ENCODE measurements at regions not wholly inside any gene's neighbourhood (a gene's known extent, or its start where the extent isn't known, plus 50 kb on each side); places are given as distances from the start of the nearest gene placed in this dataset.

DNA sequence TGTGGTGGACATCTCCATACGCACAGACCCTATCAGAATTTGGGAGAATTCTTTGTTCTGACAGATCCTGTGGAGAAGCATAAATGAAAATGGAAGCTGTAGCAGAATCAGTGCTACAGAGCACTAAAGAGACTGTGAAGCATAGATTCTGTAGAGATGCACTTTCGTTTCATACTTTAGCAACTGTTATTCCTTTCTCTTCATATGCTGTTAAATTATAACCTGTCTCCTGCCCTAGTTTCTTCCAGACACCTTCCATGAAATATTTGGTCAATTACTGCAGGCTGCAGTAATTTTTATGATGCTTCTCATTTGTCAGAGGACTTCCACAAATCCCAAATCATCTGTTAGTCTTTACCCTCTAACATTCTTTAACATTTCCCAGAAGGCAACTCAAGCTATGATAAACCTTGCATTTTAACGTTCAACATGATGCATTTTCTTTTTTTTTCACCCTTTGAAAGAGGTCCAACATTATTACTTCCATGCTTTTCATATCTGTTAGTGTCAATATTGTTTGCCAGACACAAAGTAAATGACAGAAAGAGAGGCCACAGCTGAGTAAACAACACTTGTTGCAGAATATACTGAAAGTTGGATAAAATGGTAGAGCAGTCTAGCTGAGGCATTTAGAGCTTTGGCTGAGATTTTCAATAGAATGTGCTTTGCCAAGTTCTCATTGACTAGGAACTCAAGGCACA, 412.7 kb downstream of the LMO7 start:
- intact Hi-C loops (cut with DNase I), result no loop called here
- ATAC-seq, result no peak
- no peak for DNase-seq (ENCODE audit: missing footprints)

DNA sequence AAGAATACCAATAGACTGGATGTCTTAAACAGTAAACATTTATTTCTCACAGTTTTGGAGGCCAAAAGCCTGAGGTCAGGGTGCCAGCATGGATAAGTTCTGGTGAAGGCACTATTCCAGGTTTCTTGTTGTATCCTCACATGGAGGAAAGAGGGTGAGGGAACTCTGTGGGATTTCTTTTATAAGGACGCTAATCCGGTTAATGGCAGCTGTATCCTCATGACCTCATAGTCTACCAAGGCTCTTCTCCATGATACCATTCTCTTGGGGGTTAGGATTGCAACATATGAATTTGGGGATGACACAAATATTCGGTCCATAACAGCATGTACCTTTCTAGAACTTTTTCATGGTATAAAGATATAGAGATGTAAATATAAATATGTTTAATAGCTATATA, 412.0 kb downstream of the LMO7 start:
- intact Hi-C loops (cut with DNase I), result no loop called here
- ATAC-seq (peak; percentile 28), DNase-seq (ENCODE audit: missing footprints) (no peak)

DNA sequence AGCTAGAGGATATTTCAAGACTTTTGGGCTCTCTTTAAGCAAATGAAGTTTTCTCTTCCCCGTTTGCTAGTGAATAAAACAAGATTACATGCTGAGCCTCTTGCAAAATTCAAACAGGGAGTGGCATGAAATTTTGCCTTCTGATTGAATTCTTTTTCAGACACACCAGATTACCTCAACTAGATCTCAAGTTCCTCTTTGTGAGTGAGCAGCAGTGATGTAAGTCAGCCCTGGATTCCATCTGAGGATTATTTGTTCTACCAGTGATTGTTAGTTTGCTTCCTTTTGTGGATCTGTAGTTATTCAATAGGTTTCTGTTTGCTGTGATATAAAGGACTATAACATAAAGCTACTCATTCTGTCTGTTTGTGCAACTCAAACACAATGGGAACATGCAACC, 407.7 kb downstream of the LMO7 start:
- no peak for ATAC-seq
- DNase-seq (ENCODE audit: missing footprints), result no peak
- intact Hi-C loops (cut with DNase I), result no loop called here

DNA sequence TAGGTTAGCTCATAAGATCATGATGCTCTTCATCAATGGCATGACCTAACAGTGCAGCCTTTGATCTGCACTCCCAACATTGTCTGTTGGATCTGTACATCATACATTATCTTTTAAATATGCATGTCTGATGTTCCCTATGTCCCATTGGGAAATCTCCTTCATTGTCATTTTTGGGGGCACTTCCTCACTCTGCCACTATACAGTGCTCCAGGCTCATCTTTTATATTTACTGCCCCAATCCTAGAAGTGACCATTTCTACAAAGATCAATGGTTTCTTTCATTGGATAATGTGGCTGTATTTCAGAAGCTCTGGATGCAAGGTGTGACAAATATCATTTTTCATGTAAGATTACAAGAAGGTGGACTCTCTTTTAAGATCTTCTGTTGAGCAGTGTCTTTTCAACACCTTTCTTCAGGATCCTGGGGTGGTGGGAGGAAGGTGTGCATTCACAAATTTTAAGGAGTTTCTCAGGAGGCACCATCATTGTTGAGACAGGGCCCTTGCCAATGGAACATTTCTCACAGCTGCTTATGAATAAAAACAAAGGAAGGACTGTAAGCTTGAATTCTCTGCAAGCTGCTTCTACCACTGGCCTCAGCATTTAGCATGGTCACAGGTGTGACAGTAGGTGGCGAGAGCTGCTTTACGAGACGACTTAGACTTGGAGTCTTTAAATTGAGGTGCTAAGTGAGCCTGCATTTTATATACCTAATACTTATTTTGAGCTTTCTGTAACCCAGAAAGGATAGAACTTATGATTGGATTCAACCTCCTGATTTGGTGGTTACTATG, 403.0 kb downstream of the LMO7 start:
- no peak for ATAC-seq
- no peak for DNase-seq (ENCODE audit: missing footprints)
- intact Hi-C loops (cut with DNase I), result no loop called here

DNA sequence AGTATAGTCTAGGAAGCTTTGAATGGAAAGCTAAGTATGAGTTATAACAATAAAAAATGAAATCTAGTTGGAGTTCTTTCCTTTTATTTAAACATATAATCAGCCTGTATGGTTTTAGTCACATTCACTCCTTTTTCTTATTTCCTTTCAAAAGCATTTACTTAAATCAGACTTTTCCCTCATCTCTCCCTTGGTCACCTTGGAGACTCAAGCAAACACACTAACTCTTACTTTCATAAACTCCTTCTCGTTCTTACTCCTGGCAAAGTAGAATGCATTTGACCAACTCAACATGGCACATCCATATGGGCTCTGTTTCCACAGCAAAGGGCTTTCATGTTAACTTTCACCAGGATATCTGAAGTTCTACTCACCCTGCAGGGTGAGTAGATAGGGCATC, 400.0 kb downstream of the LMO7 start:
- intact Hi-C loops (cut with DNase I), result no loop called here
- ATAC-seq (no peak), DNase-seq (ENCODE audit: missing footprints) (no peak)

DNA sequence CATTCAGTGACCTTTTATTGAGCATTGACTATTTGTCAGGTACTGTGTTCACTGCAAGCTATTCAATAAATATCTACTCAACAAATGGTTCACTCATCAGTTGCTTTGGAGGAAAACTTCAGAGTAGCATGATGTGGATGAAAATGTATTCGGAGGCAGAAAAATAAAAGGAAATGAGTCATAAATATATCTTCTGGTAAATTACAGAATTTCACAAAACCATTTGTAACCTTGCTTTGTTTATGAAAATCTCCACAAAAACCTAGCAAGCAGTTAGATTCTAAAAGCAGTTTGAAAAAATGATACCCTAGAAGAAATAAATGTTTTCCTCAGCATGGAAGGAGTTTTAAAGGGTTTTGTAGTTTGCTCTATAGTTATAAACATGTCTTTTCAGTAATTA, 399.6 kb downstream of the LMO7 start:
- intact Hi-C loops (cut with DNase I), result no loop called here
- ATAC-seq, result no peak
- DNase-seq (ENCODE audit: missing footprints), result no peak

DNA sequence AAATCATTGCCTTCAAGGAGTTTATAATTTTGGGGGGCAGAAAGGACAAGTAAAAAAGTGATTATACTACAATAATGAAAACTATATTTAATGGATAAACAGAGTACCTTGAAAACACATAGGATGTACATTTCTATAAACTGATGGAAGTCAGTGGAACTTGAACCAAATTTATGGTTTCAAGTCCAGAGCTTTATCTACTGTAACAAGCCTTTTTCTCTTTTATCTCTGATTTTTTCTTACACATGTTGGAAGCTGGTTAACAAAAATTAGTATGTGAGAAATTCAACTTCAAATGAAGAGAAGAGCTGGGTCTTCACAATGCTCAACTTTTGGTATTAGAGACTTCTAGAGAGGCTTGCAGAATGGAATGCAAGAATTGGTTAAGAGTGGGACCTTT, 393.6 kb downstream of the LMO7 start:
- DNase-seq (ENCODE audit: missing footprints) (no peak), ATAC-seq (no peak)
- intact Hi-C loops (cut with DNase I), result no loop called here

DNA sequence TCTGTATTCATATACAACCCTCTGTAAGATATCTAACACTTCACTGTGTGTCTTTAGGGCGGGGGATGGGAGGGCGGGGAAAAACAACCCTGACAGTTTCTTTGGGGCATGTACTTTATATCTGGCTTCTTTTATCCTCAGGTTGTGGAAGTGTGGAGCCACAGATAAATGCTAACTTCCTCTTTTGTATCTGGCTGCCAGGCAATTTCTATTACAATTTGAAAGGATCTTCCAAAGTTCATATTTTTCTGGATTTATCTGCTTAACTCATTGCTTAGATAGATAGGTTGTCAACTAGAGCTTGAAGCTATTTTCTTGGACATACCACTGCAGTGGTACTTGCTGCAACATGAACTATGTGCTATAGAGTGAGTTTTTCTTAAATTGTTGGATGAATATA, 393.0 kb downstream of the LMO7 start:
- intact Hi-C loops (cut with DNase I), result no loop called here
- ATAC-seq (no peak), DNase-seq (ENCODE audit: missing footprints) (no peak)

DNA sequence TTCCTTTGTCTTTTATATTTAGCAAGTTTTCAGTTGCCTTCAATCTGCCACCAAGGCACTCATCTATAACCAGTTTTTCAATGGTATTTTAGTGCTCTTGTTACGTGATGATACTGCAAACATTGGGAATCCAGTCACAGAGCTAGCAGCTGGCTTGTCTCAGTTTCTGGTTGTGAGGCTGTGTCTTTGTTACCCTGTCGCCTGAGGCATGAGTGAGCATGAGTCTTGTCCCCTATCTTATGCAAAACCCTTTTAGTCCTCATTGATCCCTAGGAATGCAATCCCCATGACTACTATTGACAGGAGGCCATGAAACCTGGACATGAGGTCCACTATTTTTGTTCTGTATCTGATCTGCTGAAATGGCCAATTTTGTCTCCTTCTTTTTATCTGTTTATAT, 391.0 kb downstream of the LMO7 start:
- DNase-seq (ENCODE audit: missing footprints) (no peak), ATAC-seq (no peak)
- intact Hi-C loops (cut with DNase I), result no loop called here

DNA sequence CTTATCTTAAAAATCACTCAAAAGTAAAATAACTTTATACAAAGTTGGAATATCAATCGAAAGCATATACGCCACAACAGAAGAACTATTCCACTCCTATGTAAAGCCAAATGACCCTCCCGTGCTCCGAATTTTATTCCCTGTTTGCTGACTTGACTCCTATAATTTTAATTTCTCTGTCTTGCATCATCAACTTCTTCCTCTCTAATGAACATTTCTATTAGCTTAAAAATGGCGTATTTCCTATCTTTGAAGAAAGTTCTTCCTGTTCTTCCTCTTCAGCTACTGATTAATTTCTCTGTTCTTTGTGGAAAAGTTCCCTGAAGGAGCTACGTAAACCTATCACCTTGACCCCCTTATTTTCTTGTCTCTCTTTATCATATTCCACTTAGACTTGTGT, 389.3 kb downstream of the LMO7 start:
- ATAC-seq, result no peak
- intact Hi-C loops (cut with DNase I), result no loop called here
- no peak for DNase-seq (ENCODE audit: missing footprints)

DNA sequence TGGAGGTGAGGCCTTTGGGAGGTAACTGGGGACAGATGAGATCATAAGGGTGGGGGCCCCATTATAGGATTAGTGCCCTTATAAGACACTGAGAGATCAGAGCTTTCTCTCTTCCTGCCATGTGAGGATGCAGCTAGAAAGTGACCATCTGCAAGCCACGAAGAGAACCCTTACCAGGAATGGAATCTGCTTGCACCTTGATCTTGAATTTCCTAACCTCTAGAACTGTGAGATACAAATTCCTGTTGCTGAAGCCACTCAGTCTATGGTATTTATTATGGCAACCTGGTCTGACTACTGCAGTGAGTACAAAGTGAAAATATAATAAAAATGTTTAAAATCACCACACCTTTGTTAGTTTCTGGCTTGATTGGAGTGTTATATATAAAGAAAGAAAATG, 388.0 kb downstream of the LMO7 start:
- no peak for DNase-seq (ENCODE audit: missing footprints)
- intact Hi-C loops (cut with DNase I), result no loop called here
- ATAC-seq, result no peak

DNA sequence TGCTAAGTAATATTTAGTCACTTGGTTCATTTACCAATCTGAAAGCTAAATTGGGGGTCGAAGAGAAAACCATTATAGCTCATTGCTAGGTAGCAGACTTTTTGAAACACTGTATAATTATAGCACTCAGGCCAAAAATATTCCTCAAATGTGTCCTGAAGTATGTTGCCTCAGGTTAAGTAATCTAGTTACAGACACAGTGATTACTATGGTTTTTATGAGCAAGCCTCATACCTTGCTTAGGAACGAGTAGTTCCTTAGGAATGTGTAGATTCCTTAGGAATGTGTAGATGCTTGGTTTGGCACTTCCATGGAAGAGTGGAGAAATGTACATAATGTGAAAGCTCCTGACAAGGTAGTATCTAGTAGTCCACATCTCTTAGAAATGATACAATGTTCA, 387.5 kb downstream of the LMO7 start:
- no peak for DNase-seq (ENCODE audit: missing footprints)
- intact Hi-C loops (cut with DNase I), result no loop called here
- no peak for ATAC-seq

DNA sequence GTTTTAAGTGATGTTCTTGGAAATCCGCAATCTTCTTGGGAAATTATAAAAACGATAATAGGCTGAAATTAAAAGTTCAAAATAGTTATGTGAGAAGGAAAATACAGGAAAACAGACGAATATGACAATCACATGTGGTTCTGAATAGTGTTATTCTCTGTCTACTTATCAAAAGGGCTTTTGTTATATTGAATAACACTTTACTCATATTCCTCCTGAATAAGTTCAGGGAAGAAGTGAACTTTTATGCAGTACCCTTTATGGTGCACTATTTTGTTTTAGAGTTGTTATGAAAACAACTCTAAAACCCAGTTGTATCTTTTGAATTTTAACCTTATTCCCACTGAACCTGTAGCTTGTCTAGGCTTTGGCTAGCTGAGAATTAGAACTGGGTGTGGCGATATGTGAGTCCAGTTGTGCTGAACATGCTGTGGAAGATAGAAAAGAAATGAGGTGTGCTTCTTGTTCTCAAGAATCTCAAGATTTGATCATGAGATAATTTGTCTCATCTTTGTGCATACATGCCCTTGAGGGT, 384.4 kb downstream of the LMO7 start:
- DNase-seq (ENCODE audit: missing footprints), result no peak
- intact Hi-C loops (cut with DNase I), result no loop called here
- ATAC-seq, result no peak

DNA sequence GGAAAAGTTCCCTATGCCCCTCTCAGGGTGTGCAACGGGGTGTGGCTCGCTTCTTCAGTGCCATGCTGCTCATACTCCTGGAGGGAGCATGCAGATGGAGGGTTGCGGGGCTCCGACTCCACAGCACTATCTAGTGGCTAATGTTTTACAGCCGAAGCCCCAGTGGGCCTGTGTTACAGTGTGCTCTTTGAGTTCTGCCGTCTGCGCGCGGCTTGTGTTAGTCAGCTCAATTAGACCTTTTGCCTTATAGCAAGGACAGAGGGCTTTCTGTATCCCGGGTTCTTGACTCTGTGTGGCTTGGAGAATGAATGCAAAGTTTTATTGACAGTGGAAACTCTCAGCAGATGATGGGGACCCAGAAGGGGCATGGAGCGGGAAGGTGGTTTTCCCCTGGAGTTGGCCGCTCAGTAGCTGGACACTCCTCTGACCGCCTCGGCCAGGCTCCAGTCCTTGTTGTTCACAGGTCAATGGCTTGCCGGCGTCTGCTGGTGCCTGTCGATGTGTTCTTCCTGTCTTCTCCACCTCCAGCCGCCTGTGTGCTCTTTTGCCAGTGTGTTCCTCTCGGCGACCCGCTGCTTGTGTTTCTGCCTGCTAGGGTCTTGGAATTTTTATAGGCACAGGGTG, 383.4 kb downstream of the LMO7 start:
- intact Hi-C loops (cut with DNase I), result loop anchor here (2.0 kb wide), 1 partner anchor 139 kb away; no protein-coding TSS in a partner anchor

DNA sequence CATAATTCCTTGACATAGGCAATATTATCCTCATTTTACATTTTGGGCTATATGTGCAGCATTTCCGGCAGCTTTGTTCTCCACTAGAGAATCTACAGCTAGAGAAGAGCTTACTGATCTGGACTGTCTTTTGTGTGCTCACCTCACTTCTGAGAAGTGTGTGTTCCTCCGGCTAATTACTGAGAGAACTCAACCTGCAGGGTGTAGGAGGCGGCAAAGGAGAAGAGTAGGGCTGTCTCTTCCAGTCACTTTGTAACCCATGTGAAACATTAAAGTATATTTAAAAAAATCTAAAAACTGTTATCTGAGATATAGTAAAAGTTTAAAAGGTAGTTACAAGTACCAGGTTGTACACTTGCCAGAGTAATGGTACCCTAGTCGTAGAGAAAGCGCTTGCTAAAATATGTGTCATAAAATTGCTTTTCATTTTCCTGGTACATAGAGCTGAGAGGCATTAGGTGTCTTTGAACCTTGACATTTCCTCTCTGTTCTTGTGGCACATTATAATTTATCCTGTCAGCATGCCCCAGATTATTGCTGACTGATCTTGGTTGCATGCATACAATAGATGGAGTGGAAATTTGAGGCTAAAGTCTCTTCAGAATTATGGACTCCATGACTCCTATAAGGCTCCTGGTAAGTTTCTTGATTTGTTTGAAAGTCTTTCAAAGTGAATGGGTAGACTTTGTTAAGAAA, 381.9 kb downstream of the LMO7 start:
- intact Hi-C loops (cut with DNase I), result loop anchor here (2.0 kb wide), 1 partner anchor 137 kb away; no protein-coding TSS in a partner anchor
- DNase-seq (ENCODE audit: missing footprints) (no peak), ATAC-seq (no peak)

More for the DNA sequence above, 383.4 kb downstream of the LMO7 start:
- peak; percentile 51 for DNase-seq (ENCODE audit: missing footprints)
- no peak for ATAC-seq

DNA sequence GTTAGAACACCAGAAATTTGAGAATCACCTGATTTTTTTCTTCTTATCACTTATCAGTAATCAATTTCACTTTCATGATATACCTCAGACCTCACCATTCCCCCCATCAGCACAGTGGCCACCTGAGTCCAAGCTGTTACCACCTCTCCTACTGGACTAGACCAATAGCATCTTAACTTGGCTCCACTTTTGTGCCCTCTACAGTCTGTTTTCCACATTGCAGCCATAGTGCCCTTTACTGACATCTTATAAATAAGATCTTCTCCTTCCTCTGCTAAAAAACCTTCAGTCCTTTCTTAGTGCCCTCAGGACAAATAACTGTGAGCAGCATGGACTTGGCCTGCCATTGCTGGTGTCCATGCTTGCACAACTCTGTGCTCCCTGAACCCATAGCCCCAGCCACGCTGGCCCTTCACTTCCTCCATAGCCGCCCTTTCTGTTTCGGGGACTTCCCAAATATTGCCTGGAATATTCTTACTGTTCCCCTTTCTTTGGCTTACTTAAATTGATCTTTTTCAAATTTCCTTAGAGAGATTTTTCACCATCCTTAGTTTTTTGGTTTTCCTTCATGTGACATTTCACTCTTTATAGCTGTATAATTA, 380.8 kb downstream of the LMO7 start:
- peak; percentile 42 for ATAC-seq
- intact Hi-C loops (cut with DNase I), result no loop called here
- no peak for DNase-seq (ENCODE audit: missing footprints)

DNA sequence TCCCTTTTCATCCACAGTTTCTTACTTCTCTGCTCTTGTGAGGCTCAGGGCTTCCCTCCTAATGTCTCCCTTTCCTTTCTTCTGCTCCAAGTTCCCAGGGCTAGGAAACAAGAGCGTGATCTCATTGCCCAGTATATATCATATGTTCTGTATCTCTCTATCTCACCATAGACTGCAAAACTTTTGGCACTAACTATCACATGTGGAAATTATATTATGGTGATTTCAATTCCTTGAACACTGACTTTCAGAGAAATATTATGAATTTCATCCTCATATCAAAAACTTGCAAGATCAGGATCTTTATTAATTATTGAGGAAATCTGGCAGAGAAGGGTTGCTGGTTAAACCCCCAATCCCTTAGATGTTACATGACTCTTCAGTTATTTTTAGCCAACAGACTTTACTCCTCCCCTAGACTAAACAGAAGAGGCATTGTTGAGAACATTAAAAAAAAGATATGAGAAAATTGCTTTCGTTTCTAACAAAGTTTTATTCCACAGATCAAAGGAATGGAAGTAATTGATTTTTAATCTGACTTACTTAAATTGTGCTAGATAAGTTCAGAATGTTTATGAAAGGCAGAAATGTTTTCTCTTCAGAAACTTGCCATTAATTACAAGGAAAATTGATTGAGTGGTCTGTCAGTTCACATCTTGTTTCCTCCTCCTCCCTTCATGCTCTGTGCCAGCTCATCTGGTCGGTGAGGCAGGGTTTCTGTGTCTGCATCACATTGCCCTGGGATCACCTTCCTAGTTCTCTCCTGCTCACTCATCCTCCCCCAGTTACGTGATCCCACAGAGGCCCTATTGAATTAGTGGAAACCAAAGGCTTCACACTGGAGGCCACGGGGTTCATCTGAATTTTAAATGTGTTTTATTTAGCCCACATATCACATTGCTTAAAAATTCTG, 378.5 kb downstream of the LMO7 start:
- intact Hi-C loops (cut with DNase I), result no loop called here
- ATAC-seq (peak; percentile 62), DNase-seq (ENCODE audit: missing footprints) (no peak)

All from Right ventricle myocardium inferior (tissue), 1 donor.